SHP77 (cell line): ENCODE measurements at regions not wholly inside any gene's neighbourhood (a gene's known extent, or its start where the extent isn't known, plus 50 kb on each side); places are given as distances from the start of the nearest gene placed in this dataset.

Experiments used
- DNase-seq, 2 experiments: peaks; one replicate each; lab custom pipeline; 2025; lab: John Stamatoyannopoulos, UW

DNA sequence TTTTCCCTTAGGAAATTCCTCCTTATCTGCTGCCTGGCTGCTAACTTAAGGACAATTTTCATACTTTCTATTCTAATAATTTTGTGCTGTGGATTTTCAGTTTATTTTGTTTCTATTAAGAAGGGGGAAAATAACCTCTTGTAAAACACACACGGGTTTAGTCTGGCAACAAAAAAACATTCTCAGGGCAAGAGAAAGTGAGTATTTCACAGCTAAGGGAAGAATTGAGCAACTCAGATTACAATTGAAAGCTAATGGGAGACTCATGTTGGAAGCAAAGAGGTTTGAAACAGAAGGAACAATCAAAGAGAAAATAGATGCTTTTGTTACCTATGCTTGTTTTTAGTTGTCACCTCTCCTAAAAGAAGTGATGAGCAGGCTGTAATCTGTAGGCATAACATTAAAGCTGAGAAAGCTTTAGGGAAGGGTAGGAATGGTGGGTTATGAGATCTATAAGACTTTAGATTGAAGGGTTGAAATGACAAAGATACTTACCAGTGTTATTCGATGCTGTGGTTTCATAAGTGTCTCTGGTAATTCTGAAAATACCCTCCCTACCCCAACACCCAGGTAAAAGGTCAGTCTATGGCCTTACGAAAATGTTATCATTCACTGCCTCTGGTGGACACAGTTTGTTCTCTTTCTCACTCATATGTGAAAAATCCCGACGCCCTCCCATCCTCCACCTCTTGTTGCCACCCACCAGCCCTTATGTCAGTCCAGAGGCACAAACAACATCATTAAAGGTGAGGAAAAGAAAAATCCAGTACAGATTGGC lies 510.9 kb downstream of the TXNL1 start:
- DNase-seq = no peak

DNA sequence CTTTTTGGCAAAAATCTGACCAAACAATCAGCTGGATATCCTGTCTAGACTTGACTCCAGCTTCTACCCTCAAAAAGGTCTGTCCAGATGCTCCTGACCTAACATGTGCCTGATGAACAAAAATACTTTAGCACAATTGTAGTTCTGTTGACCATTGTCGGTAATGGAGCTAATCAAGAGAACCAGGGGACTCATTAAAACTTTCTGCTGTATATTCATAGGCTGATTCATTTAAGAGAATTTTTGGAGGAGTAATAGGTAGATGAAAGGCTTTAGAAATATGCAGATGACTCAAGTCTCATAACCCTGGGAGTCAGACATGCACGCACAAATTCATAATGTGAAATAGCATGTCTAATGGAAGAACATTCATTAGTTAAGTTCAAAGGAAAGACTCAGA lies 514.2 kb downstream of the TXNL1 start:
- no peak for DNase-seq

DNA sequence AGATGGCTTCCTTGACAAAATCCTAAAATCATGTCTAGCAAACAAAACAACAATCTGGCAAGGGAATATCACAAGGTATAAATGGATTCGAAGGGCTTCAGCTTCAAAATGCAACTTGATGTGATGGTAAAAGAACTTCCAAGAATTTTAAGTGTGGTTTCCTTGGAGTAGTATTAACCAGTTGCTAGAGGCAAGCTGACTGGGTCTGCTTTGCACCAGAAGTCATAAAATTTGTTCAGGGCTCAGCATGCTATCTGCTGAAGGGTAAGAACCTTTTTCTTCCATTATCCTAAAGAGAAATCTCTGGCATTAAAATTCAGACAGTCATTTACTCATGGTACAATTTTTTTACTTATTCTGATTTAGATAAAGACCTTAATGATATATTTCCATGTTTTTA lies 516.7 kb downstream of the TXNL1 start:
- no peak for DNase-seq

GRCh38 chr18:56120782-56121181 lies 517.6 kb downstream of the TXNL1 start:
- DNase-seq = no peak

DNA sequence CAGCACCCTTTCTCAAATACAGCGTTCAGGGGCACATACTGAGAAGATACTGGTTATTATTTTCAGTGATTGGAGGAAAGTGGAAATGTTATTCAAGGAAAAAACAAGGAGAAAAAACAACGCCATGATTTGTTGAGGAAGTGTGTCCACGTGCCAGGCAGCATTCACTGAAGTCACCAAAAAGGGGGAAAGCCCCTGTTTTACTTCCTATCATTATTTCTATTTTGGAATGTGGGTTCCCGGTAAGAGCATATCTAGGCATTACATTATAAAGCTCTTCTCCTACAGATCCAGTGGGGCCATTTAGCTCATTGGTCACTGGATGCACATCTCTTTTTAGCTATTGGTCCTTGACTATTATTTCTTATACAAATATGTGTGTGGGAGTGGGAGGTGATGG lies 518.7 kb downstream of the TXNL1 start:
- DNase-seq = no peak

DNA sequence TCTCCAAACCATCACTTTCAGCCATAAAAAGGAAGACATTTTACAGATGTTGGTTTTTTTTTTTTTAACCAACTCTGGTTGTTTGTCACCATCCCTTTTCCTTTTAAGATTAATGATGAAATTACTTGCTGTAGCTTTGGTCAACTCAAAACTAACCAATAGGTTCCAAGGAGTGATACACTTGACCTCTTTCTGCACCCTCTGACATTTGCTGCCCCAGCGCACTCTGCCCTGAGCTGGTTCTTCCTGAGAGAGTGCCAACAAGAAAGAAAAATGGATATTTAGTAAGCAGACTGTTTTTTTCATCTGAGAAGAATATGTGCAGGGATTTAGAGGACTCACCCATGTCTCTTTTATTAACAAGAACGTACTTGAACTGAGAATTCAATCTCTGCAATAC lies 520.0 kb downstream of the TXNL1 start:
- DNase-seq = no peak

DNA sequence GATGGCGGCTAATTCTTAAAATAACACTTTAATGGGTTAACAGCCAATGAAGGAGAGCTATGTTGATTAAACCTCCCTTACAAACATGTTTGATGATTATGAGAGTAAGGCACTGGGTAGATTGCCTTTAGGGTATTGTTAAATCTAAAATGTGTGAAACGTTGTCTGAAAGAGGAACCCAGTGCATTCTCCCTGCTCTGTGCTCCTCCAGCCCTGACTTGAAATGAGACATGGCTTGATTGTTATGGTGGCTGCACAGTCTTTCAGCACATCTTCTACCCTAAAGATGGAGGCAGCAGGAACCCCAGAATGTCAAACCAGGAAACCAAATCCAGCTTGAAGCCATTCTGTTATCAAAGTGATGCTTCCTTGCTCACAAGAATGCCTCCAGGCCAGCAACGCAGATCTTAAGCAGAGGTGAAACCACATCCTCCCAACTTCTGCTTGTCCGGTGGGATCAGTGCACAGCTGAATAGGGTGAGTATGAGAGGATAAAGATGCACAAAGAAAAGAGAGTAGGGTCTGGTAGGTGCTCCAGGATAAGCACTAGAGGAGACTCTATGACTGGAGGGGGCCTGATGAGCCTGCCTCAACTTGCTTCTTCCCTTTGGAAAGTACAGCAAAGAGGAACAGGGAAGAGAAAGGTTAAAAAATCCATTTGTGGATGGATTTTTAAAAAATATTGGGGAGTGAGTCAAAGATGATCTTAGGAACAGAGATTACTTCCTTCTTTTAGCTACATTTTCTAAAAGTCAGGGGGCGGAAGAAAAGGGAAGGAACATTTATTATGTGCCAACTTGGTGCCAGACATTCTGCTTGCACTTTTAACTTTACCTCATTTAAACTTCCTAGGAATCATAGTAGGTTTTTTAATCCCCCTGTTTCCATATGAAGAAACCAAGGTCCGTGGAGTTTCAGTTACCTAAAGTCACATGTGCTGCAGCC lies 523.0 kb downstream of the TXNL1 start:
- DNase-seq = no peak

DNA sequence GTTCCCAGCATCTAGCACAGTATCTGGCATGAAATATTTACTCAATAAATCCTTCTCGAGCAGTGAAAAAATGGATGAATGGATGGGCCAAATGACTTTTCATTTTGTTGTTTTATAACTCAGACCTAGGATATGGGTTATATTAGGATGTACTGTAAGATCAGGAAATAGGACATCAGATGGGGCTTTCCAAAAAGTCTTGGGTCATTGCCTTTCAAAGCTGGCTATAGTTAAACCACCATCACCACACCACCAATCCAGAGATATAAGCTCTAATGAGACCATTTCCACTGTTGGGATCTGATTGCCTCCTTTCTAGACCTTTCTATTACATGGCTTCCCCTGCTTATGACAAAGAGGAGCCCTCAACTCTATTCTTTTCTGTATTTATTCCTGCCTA lies 525.0 kb upstream of the TCF4 start:
- no peak for DNase-seq

DNA sequence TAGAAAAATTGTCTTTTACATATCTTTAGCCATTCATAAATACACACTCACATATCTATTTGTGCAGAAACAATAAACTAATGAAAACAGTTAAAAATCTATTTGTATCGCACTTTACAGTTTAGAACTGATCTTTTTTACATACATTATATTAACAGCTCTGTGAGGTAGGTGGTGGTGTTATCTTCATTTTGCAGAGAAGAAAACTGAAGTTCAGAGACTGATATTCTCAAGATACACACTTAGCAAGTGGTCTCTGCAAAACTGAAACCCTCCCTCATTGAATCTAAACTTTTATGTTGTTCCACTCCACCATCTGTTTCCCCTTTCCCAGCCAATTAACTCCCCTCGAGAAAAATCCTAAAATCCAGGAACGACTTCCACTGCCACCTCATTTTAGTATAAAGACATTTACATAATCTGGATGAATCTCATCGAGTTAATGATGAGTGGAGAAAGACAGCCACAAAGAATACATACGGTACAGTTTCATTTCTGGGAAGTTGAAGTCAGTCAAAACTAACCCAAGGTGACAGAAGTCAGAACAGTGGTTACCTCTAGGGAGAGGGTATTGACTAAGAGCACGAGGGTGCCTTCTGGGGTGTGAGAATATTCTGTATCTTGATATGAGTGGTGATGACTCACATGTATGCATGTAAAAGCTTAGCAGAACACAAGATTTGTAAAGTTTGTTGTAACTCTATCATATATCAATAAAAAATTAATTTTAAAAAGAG lies 524.2 kb upstream of the TCF4 start:
- DNase-seq = no peak

DNA sequence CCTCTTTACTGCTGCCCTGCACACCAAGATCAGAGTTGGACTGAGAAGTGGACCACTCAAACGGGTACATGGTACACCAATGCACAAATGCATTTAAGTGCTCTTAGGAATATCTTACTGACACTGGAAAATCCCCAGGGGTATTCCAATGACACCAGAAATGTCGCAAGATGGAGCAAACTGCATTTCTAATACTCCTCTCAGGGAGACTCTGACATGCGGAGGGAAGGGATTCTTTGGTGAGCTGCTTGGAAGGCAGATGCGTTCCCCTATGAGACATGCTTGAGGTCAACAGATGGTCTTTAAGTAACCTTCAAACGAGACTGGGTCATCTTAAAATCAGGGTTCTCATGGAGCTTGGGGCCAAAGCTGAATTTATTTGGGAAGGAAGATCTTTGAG lies 521.8 kb upstream of the TCF4 start:
- DNase-seq = no peak

GRCh38 chr18:56108478-56109367 lies 520.7 kb upstream of the TCF4 start:
- DNase-seq = no peak

- DNase-seq = no peak
Measured at GRCh38 chr18:56107821-56108477, 520.0 kb upstream of the TCF4 start.

- no peak for DNase-seq
Measured at GRCh38 chr18:56100090-56100722, 512.2 kb upstream of the TCF4 start.

- no peak for DNase-seq
Measured at GRCh38 chr18:56097621-56098020, 509.6 kb upstream of the TCF4 start.

GRCh38 chr18:56096861-56097260 lies 508.9 kb upstream of the TCF4 start:
- no peak for DNase-seq

DNA sequence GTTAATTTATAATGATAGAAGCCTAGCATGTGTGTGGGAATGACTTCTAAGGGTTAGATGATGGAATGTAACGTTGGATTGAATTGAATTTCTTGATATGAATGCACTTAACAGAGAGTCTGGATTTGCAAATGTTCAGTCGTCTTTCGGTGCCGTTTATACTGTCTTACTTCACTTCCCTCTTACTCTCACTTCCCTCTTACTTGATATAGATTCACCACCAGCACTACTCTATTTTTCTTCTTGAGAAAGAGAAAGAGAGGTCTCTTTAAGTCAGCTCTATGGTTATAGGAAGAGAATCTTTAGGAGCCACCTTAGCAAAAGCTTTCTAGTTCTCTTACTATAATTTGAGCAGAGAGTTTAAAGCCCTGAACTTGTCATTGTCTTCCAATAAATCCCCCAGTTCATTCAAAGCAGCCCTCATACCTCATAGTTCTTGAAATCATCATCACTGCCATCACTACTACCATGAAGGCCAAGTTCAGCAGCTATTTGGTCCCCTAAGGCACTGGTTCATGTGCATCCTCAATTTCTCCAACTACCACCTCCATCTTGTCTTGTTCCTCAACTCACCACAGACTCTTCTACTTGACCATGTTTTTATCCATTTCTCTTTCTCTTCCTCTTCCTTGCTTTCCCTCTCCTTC lies 501.7 kb upstream of the TCF4 start:
- no peak for DNase-seq

DNA sequence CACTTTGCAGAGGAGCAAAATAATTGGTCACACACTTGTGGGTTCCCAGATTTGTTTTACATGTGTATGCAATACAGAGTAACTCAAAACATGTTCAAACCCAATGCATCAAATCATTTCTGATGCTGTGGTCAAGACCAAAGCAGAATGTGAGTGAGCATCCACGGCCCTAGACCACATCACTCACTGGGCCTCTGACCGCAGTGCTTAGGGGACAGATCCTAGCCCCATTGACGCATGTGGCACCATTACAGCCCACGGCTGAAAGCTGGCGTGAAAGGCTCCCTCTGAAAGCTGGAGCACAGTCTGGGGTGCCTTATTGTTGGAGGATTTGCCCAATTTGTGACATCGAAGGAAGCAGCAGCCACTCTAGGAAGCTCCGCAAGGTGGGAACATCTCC lies 498.8 kb upstream of the TCF4 start:
- no peak for DNase-seq

DNA sequence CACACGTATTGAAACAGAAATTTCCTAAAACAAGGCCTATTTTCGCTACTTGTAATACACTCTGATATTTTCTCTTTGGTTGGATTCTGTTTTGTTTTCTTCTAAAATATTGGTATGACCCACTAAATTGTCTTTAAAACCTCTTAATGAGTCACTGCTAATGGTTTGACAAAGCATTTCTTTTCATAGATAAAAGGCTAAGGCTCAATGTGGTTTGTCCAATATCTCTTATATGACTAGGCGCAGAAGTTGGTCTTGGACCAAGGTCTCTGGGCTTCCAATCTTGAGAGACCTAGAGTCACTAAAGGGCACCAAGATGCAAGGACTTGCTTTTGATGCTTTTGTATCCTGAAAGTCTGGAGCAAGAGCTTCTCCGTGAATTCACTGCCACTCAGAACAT lies 498.2 kb upstream of the TCF4 start:
- DNase-seq = no peak

- no peak for DNase-seq
Measured at GRCh38 chr18:56085551-56085950, 497.6 kb upstream of the TCF4 start.
